Chondrocyte (in vitro differentiated cells): ENCODE measurements at regions not wholly inside any gene's neighbourhood (a gene's known extent, or its start where the extent isn't known, plus 50 kb on each side); places are given as distances from the start of the nearest gene placed in this dataset.

Experiments
- DNase-seq: peaks from one replicate; pipeline ENCODE4 v3.0.0; 2021; ENCODE audit warnings: mixed read lengths, low spot score
- H3K27ac Mint-ChIP-seq: one replicate; pipeline ENCODE4 v1.8.0; 2021; ENCODE audit warnings: mild to moderate bottlenecking, moderate library complexity, mixed read lengths; ENCODE audit not compliant: unreplicated experiment
- H3K27me3 Mint-ChIP-seq: 2 replicates; pipeline ENCODE4 v1.8.0; 2021; ENCODE audit warnings: low read depth, mixed read lengths
- H3K36me3 Mint-ChIP-seq: 2 replicates; pipeline ENCODE4 v1.8.0; 2021; ENCODE audit warnings: low read depth, mixed read lengths
- H3K4me1 Mint-ChIP-seq: 2 replicates; pipeline ENCODE4 v1.8.0; 2021; ENCODE audit warnings: low read depth, mild to moderate bottlenecking, mixed read lengths
- H3K4me3 Mint-ChIP-seq: one replicate; pipeline ENCODE4 v1.8.0; 2021; ENCODE audit warnings: mild to moderate bottlenecking, moderate library complexity, mixed read lengths; ENCODE audit not compliant: unreplicated experiment
- H3K9me3 Mint-ChIP-seq: 2 replicates; pipeline ENCODE4 v1.8.0; 2021; ENCODE audit warnings: low read depth, mixed read lengths
- TF ChIP-seq, protein P1 (sequence below): fragments of 200-600 bp; sonication (generic); IDR thresholded peaks from 2 replicates; pipeline ENCODE4 v1.5.0; 2021; ENCODE audit warnings: antibody characterized with exemption, mild to moderate bottlenecking, moderate library complexity

DNA sequence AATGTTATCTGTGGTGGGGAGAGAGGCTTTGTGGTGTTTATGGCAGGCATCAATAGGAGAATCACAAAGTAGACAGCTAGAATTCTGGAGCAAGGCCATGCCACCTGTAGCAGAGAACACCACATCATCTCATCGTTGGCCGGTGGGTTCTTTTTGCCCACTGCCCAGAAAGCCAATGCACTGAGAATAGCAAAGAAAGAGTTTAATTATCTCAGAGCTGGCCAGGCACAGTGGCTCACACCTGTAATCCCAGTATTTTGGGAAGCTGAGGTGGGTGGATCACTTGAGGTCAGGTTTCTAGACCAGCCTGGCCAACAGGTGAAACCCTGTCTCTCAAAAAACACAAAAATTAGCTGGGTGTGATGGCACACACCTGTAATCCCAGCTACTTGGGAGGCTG, 99.2 kb upstream of the COG2 start:
- TF ChIP-seq, protein P1, sequence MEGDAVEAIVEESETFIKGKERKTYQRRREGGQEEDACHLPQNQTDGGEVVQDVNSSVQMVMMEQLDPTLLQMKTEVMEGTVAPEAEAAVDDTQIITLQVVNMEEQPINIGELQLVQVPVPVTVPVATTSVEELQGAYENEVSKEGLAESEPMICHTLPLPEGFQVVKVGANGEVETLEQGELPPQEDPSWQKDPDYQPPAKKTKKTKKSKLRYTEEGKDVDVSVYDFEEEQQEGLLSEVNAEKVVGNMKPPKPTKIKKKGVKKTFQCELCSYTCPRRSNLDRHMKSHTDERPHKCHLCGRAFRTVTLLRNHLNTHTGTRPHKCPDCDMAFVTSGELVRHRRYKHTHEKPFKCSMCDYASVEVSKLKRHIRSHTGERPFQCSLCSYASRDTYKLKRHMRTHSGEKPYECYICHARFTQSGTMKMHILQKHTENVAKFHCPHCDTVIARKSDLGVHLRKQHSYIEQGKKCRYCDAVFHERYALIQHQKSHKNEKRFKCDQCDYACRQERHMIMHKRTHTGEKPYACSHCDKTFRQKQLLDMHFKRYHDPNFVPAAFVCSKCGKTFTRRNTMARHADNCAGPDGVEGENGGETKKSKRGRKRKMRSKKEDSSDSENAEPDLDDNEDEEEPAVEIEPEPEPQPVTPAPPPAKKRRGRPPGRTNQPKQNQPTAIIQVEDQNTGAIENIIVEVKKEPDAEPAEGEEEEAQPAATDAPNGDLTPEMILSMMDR, result no peak
- Mint-ChIP-seq H3K27ac (no peak overlapping the region), H3K36me3 (no peaks in the 10 kb centered on the region), H3K9me3 (no peaks in the 10 kb centered on the region), H3K4me1 (peaks cover 24% of the 10 kb centered on the region), H3K4me3 (no peak overlapping the region), H3K27me3 (peaks cover 10% of the 10 kb centered on the region)
- DNase-seq, result no peak

DNA sequence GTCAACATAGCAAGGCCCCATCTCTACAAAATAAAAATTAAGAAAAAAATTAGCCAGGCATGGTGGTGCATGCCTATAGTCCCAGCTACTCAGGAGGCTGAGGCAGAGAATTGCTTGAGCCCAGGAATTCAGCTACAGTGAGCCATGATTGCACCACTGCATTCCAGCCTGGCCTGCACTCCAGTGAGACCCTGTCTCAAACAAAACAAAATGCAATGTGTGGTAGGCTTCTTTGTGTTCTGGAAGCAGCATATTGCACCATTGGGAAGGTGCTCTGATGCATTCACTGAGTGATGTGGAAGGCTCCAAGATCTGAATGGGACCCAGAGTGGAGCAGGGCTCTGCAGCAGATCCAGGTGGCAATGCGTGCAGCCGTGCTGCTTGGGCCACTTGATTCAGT, 99.6 kb upstream of the COG2 start:
- no peak for DNase-seq
- TF ChIP-seq, protein P1, result no peak
- H3K27ac Mint-ChIP-seq, result no peak overlapping the region
- H3K36me3 Mint-ChIP-seq, result no peaks in the 10 kb centered on the region
- H3K27me3 Mint-ChIP-seq, result peaks cover 9% of the 10 kb centered on the region
- H3K4me1 Mint-ChIP-seq, result peaks cover 24% of the 10 kb centered on the region
- H3K9me3 Mint-ChIP-seq, result no peaks in the 10 kb centered on the region
- no peak overlapping the region for H3K4me3 Mint-ChIP-seq

- no peaks in the 10 kb centered on the region for H3K36me3 Mint-ChIP-seq
- H3K27me3 Mint-ChIP-seq, result peaks cover 4% of the 10 kb centered on the region
- peak overlapping the region; percentile 70 for H3K27ac Mint-ChIP-seq
- TF ChIP-seq, protein P1, result no peak
- no peak overlapping the region for H3K4me3 Mint-ChIP-seq
- H3K4me1 Mint-ChIP-seq, result peaks cover 24% of the 10 kb centered on the region
- no peaks in the 10 kb centered on the region for H3K9me3 Mint-ChIP-seq
- DNase-seq, result no peak
Observed at GRCh38 chr1:230542054-230542453, 100.2 kb upstream of the COG2 start.

- H3K36me3 Mint-ChIP-seq, result no peaks in the 10 kb centered on the region
- peaks cover 5% of the 10 kb centered on the region for H3K27me3 Mint-ChIP-seq
- no peak overlapping the region for H3K4me3 Mint-ChIP-seq
- H3K27ac Mint-ChIP-seq, result peak overlapping the region; percentile 70
- H3K9me3 Mint-ChIP-seq, result no peaks in the 10 kb centered on the region
- TF ChIP-seq, protein P1, result no peak
- no peak for DNase-seq
- H3K4me1 Mint-ChIP-seq, result peaks cover 24% of the 10 kb centered on the region
Observed at GRCh38 chr1:230541306-230541705, 101.0 kb upstream of the COG2 start.

DNA sequence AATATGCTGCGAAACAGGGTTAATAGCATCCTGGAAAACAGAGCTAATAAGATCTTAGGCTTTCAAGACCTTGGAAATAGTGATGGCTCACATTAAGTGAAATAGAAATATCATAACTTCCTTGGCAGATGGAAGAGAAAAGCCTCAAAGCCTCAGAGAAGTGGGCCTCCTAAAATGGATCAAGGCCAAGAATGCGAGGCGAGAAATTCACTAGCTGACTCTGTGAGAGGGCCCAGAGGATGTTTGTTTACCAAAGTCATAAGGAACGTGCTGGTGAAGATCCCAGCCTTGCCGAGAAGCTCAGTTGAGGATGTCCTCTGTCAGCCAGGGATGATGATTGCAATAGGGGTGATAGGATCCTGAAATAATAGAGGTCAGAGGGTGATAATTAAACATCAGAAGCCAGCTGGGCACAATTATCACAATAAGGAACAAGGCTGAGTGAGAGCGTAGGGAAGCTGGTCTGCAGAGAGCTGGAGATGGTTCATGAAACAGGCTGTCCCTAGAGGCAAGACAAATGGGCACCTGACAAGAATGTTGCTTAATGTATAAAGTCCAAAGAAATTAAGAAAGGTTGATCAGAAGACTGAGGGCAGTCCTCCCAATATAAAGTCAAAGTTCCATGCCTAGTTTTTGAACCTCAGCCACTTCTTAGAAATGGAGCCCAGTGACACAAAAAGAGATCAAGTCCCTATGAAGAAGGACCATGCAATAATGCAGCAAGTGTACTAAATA, 101.7 kb upstream of the COG2 start:
- Mint-ChIP-seq H3K9me3 (no peaks in the 10 kb centered on the region), H3K4me3 (no peak overlapping the region), H3K4me1 (peaks cover 24% of the 10 kb centered on the region), H3K36me3 (no peaks in the 10 kb centered on the region), H3K27me3 (peaks cover 4% of the 10 kb centered on the region), H3K27ac (peak overlapping the region; percentile 73)
- TF ChIP-seq, protein P1, result no peak
- no peak for DNase-seq
